ENCODE measurements at regions not wholly inside any gene's neighbourhood (a gene's known extent, or its start where the extent isn't known, plus 50 kb on each side); places are given as distances from the start of the nearest gene placed in this dataset.

- H3K4me3 ChIP-seq (replicated peaks in 1 of 3; ENCODE audit: insufficient read depth in 1 of 3, low read depth in 2 of 3, low read length in 3 of 3): no peak overlapping the region
- no peak overlapping the region for H3K4me2 ChIP-seq (ENCODE audit: low read depth, low read length)
- FAIRE-seq: no peak
- no TSS peak for BruUV-seq (replicated peaks)
- WGBS (ENCODE audit: low lambda C conversion rate): 58% methylated on average over 7 of the region's 7 CpGs
- ATAC-seq: no peak
- H3K27me3 ChIP-seq (ENCODE audit: control insufficient read depth in 1 of 2, insufficient read depth in 2 of 2, low read length in 2 of 2): peaks cover 0 to 3% of the 10 kb centered on the region in 2 experiments; a peak in 1 of 5 replicates
- DNase-seq (ENCODE audit: low spot score): no peak
- H3K36me3 ChIP-seq (replicated peaks in 1 of 2; ENCODE audit: control insufficient read depth in 1 of 2, insufficient read depth in 2 of 2, low read length in 2 of 2): no peaks in the 10 kb centered on the region
- H3K79me2 ChIP-seq (ENCODE audit: insufficient read depth, low read length): no peaks in the 10 kb centered on the region
- H3K9ac ChIP-seq (ENCODE audit: insufficient read depth, low read depth, low read length): no peak overlapping the region
- ChIA-PET CTCF (ENCODE audit: low intra/inter-chr PET ratio, low total read pairs) (no interaction called here), POLR2A (no interaction called here)
- H3K9me3 ChIP-seq (ENCODE audit: low read length): peaks cover 5% of the 10 kb centered on the region; the same call in 1 of the 2 replicates
- H2AFZ ChIP-seq (ENCODE audit: low read length): no peak overlapping the region
- in situ Hi-C loops (cut with HindIII; ENCODE audit: extremely low pct_ligation_motif_present, low pct_unique_long_range_greater_than_20kb) (no loop called here), intact Hi-C loops (cut with micrococcal nuclease; ENCODE audit: unreplicated experiment) (no loop called here)
- H3K4me1 ChIP-seq (ENCODE audit: insufficient read depth, low read length): no peaks in the 10 kb centered on the region
- H4K20me1 ChIP-seq (ENCODE audit: insufficient read depth, low read length): no peaks in the 10 kb centered on the region
- no peak overlapping the region for H3K27ac ChIP-seq (ENCODE audit: extremely low read length, insufficient read depth, low read length)
- TF ChIP-seq FIP1L1 (IDR thresholded peaks at IDR 0.05; ENCODE audit: borderline replicate concordance, insufficient read depth, low read depth, low read length) (no peak), PRDM10 (CRISPR knock-in tag; IDR thresholded peaks at IDR 0.05; ENCODE audit: low read depth) (no peak), ZNF275 (CRISPR knock-in tag; IDR thresholded peaks at IDR 0.05; ENCODE audit: borderline replicate concordance) (no peak), ZSCAN21 (CRISPR knock-in tag; IDR thresholded peaks at IDR 0.05; ENCODE audit: borderline replicate concordance) (no peak), ZNF761 (CRISPR knock-in tag; conservative IDR thresholded peaks at IDR 0.05) (no peak), ZNF564 (CRISPR knock-in tag; IDR thresholded peaks at IDR 0.05) (no peak), CREM (IDR thresholded peaks at IDR 0.05) (no peak), CREM (CRISPR knock-in tag; IDR thresholded peaks at IDR 0.05) (no peak), HES4 (CRISPR knock-in tag; IDR thresholded peaks at IDR 0.05; ENCODE audit: borderline replicate concordance) (no peak), AHR (CRISPR knock-in tag; IDR thresholded peaks at IDR 0.05) (no peak), SAP130 (CRISPR knock-in tag; IDR thresholded peaks at IDR 0.05; ENCODE audit: low read depth) (no peak), ERF (CRISPR knock-in tag; IDR thresholded peaks at IDR 0.05) (no peak), ZNF337 (CRISPR knock-in tag; IDR thresholded peaks at IDR 0.05; ENCODE audit: borderline replicate concordance, low read depth) (no peak), POGZ (CRISPR knock-in tag; IDR thresholded peaks at IDR 0.05) (no peak), ZNF256 (CRISPR knock-in tag; conservative IDR thresholded peaks at IDR 0.05) (no peak), E2F5 (CRISPR knock-in tag; conservative IDR thresholded peaks at IDR 0.05) (no peak), KAT7 (CRISPR knock-in tag; IDR thresholded peaks at IDR 0.05; ENCODE audit: borderline replicate concordance) (no peak), ZNF431 (CRISPR knock-in tag; IDR thresholded peaks at IDR 0.05; ENCODE audit: borderline replicate concordance, low read depth) (no peak), STAT6 (CRISPR knock-in tag; IDR thresholded peaks at IDR 0.05; ENCODE audit: borderline replicate concordance) (no peak)
These were observed 114.0 kb upstream of the CARMIL1 start for GRCh38 chr6:25165177-25165576.
